HG03565 (cell line): ENCODE measurements at regions not wholly inside any gene's neighbourhood (a gene's known extent, or its start where the extent isn't known, plus 50 kb on each side); places are given as distances from the start of the nearest gene placed in this dataset.
"Not testable (repeated sequence)": the region's sequence is repeated elsewhere in the genome, so short reads cannot be mapped to it uniquely, and the experiment has no call there.

Experiments used
- ATAC-seq: cut with Tn5 transposase; IDR thresholded peaks from one replicate; pipeline ENCODE4 v1.9.1; 2021; ENCODE audit warnings: mild to moderate bottlenecking, moderate library complexity; ENCODE audit not compliant: unreplicated experiment

- no peak for ATAC-seq
Measured at GRCh38 chr21:32930673-32931072, 95.1 kb upstream of the OLIG2 start.

GRCh38 chr21:32934068-32934467, 91.7 kb upstream of the OLIG2 start:
- ATAC-seq: not testable (repeated sequence)

GRCh38 chr21:32934829-32935228, 90.9 kb upstream of the OLIG2 start:
- ATAC-seq: no peak

GRCh38 chr21:32940079-32941014, 85.4 kb upstream of the OLIG2 start:
- ATAC-seq: no peak

GRCh38 chr21:32941263-32941662, 84.5 kb upstream of the OLIG2 start:
- no peak for ATAC-seq

GRCh38 chr21:32946654-32947053, 79.1 kb upstream of the OLIG2 start:
- no peak for ATAC-seq

- no peak for ATAC-seq
Measured at GRCh38 chr21:32947736-32948135, 78.0 kb upstream of the OLIG2 start.

GRCh38 chr21:32949701-32950100, 76.0 kb upstream of the OLIG2 start:
- no peak for ATAC-seq

GRCh38 chr21:32951041-32951440, 74.7 kb upstream of the OLIG2 start:
- no peak for ATAC-seq

- no peak for ATAC-seq
Measured at GRCh38 chr21:32954353-32954752, 71.4 kb upstream of the OLIG2 start.

GRCh38 chr21:32955311-32956060, 70.2 kb upstream of the OLIG2 start:
- no peak for ATAC-seq

- ATAC-seq: no peak
Measured at GRCh38 chr21:32956061-32956656, 69.6 kb upstream of the OLIG2 start.

- no peak for ATAC-seq
Measured at GRCh38 chr21:32957545-32957944, 68.2 kb upstream of the OLIG2 start.

- no peak for ATAC-seq
Measured at GRCh38 chr21:32958288-32959002, 67.3 kb upstream of the OLIG2 start.

- ATAC-seq: no peak
Measured at GRCh38 chr21:32962268-32962667, 63.5 kb upstream of the OLIG2 start.

GRCh38 chr21:32965129-32965680, 60.5 kb upstream of the OLIG2 start:
- ATAC-seq: no peak

- ATAC-seq: no peak
Measured at GRCh38 chr21:32966120-32966519, 59.6 kb upstream of the OLIG2 start.

- ATAC-seq: not testable (repeated sequence)
Measured at GRCh38 chr21:32968103-32968502, 57.6 kb upstream of the OLIG2 start.

- no peak for ATAC-seq
Measured at GRCh38 chr21:32974653-32975052, 51.1 kb upstream of the OLIG2 start.

- no peak for ATAC-seq
Measured at GRCh38 chr21:32975811-32976431, 49.8 kb upstream of the OLIG2 start.
